ENCODE measurements at regions not wholly inside any gene's neighbourhood (a gene's known extent, or its start where the extent isn't known, plus 50 kb on each side); places are given as distances from the start of the nearest gene placed in this dataset.

GRCh38 chr10:33621101-33621500, 286.6 kb upstream of the NRP1 start:
- H3K27ac ChIP-seq (ENCODE audit: insufficient read length, low read depth, low read length) = no peak overlapping the region
- H3K4me2 ChIP-seq (ENCODE audit: insufficient read depth, insufficient read length, low read length) = no peak overlapping the region
- no peak overlapping the region for H2BK120ac ChIP-seq (ENCODE audit: low read depth, low read length, poor library complexity, severe bottlenecking)
- no peak overlapping the region for H4K5ac ChIP-seq (ENCODE audit: insufficient read length, low read depth, low read length)
- Mint-ChIP-seq H3K27me3 (ENCODE audit: low read depth) (peaks cover 2% of the 10 kb centered on the region; the same call in 1 of the 2 replicates), H3K36me3 (ENCODE audit: insufficient read depth in 1 of 3, low read depth in 3 of 3) (peaks cover 0 to 7% (median 0%) of the 10 kb centered on the region in 3 experiments; a peak in 3 of 7 replicates), H3K9me3 (peaks cover 0 to 5% of the 10 kb centered on the region in 2 experiments; a peak in 2 of 5 replicates), H3K27ac (no peak overlapping the region), H3K4me1 (no peaks in the 10 kb centered on the region), H3K4me3 (no peak overlapping the region)
- TF ChIP-seq CTCF (conservative IDR thresholded peaks at IDR 0.05) = no peak
- no CpG with 5 or more reads among the region's 4 CpGs for WGBS (ENCODE audit: extremely low coverage, insufficient read length, low lambda C conversion rate)
- H2BK15ac ChIP-seq (ENCODE audit: low read depth, low read length) = no peak overlapping the region
- no peak overlapping the region for H4K91ac ChIP-seq (ENCODE audit: insufficient read length, low read depth, low read length)
- H2BK5ac ChIP-seq (ENCODE audit: insufficient read length, low read length) = no peak overlapping the region
- H4K20me1 ChIP-seq (ENCODE audit: control insufficient read depth, insufficient read depth, insufficient read length) = no peaks in the 10 kb centered on the region
- H2AFZ ChIP-seq (ENCODE audit: low read length) = no peak overlapping the region
- no peaks in the 10 kb centered on the region for H3K23me2 ChIP-seq (ENCODE audit: insufficient read length, low read depth, low read length, poor library complexity, severe bottlenecking)
- DNase-seq = no peak
- no peak overlapping the region for H3K9ac ChIP-seq (ENCODE audit: extremely low read depth, insufficient read length, low read length)
- no peaks in the 10 kb centered on the region for H3K9me3 ChIP-seq (ENCODE audit: control insufficient read depth, low read depth, low read length)
- no peak overlapping the region for H3K14ac ChIP-seq (ENCODE audit: insufficient read depth, low read length)
- H3T11ph ChIP-seq (ENCODE audit: low read length) = no peak overlapping the region
- no peak overlapping the region for H2BK12ac ChIP-seq (ENCODE audit: insufficient read length, low read depth, low read length)
- H3K56ac ChIP-seq (ENCODE audit: insufficient read length, low read depth, low read length) = no peak overlapping the region
- H3K23ac ChIP-seq (ENCODE audit: insufficient read length, low read depth, low read length) = no peak overlapping the region
- no peak overlapping the region for H3K4ac ChIP-seq (ENCODE audit: low read depth, low read length)
- H3K18ac ChIP-seq (ENCODE audit: insufficient read length, low read depth, low read length) = no peak overlapping the region
- H2AK5ac ChIP-seq (ENCODE audit: insufficient read length, low read length) = no peak overlapping the region
- no peaks in the 10 kb centered on the region for H3K27me3 ChIP-seq (ENCODE audit: insufficient read depth, low read length)
- no peaks in the 10 kb centered on the region for H3K79me2 ChIP-seq (ENCODE audit: insufficient read depth, low read length)
- H3K79me1 ChIP-seq (ENCODE audit: insufficient read depth, low read depth, low read length, poor library complexity, severe bottlenecking) = no peaks in the 10 kb centered on the region
- no peaks in the 10 kb centered on the region for H3K4me1 ChIP-seq (ENCODE audit: insufficient read depth, low read length)
- H4K8ac ChIP-seq (replicated peaks; ENCODE audit: insufficient read length, low read depth, low read length) = no peak overlapping the region
- no peak overlapping the region for H2BK20ac ChIP-seq (ENCODE audit: low read depth, low read length, poor library complexity, severe bottlenecking)

All from H9 (cell line).